Retinal pigment epithelial cell (primary cell): ENCODE measurements at regions not wholly inside any gene's neighbourhood (a gene's known extent, or its start where the extent isn't known, plus 50 kb on each side); places are given as distances from the start of the nearest gene placed in this dataset.
"Not testable (repeated sequence)": the region's sequence is repeated elsewhere in the genome, so short reads cannot be mapped to it uniquely, and the experiment has no call there.

ENCODE experiments used
- DNase-seq: peaks from one replicate; pipeline ENCODE4 v3.0.0-alpha.2; 2010; ENCODE audit warnings: low read depth
- H3K4me3 ChIP-seq: 2 replicates; pipeline ENCODE4 v1.5.1; 2011; ENCODE audit warnings: mild to moderate bottlenecking, low read length, control low read depth, moderate library complexity
- CTCF ChIP-seq: conservative IDR thresholded peaks from 2 replicates; pipeline ENCODE4 v1.5.1; 2011; ENCODE audit warnings: low read depth, low read length, control low read depth, inconsistent platforms

DNA sequence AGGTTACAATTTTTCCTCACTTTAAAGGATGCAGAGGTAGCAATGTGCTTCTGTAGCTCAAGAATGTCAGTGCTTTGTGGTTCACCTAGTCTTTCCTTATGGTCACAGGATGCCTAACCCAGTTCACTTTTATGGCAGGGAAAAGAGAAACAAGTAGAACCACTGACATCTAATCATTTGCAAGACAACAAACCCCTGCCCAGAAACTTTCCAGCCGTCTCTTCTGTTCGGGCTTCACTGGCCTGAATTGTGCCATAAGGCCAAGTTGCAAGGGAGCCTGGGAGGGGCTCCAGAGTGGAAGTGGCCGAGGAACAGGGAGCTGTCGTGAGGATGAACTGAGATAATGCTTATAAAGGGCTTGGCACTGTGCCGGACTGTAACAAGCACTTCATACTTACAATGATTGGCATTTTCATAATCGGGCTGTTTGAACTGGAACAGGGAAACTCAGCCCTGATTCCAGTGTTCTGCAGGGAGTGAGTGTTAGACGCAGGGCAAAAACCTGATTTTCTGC, 212.6 kb downstream of the BCAS1 start:
- no peak overlapping the region for H3K4me3 ChIP-seq
- DNase-seq: no peak
- no peak for TF ChIP-seq CTCF

DNA sequence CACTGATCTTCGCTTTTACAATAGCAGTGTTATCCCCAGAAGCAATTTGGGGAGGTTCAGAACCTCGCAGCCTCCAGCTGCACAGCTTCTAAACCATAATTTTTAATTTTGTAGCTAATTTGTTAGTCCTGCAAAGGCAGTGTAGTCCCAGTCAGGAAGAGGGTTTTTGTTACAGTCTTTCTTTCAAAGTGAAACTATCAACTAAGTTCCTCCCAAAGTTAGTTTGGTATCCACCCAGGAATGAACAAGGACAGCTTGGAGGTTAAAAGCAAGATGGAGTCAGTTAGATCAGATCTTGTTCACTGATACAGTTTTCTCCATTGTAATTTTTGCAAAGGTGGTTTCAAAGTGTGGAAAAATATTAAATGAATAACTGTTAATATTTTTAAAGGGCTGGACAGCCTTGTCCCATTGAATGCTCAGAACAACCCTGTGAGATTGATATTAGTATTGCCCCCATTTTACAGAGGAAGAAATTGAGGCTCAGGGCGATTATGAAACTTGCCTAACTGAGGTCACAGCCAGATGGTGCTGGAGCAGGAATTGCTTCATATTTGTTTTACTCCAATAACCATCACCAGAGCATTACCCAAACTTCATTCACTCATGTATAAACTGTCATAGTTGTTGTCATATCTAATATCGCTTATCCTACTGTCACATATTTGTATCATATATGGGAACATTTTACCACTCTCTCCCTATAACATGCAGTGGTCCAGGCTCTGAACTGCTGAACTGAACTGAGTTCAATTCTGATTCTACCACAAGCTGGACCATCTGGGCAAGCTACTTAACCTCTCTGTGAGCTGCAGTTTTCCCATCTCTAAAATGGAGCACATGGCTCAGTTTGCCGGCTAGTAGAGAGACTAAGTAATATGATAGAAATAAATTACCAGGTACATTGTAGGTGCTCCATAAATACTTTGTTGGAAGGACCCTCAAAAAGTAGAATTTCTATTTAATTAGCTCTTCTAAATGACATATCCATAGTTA, 213.8 kb downstream of the BCAS1 start:
- H3K4me3 ChIP-seq: no peak overlapping the region
- no peak for TF ChIP-seq CTCF
- DNase-seq: no peak

GRCh38 chr20:53855733-53856132, 214.7 kb downstream of the BCAS1 start:
- no peak for TF ChIP-seq CTCF
- DNase-seq: no peak
- no peak overlapping the region for H3K4me3 ChIP-seq

DNA sequence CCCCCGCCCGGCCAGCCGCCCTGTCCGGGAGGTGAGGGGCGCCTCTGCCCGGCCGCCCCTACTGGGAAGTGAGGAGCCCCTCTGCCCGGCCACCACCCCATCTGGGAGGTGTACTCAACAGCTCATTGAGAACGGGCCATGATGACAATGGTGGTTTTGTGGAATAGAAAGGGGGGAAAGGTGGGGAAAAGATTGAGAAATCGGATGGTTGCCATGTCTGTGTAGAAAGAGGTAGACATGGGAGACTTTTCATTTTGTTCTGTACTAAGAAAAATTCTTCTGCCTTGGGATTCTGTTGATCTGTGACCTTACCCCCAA, 215.8 kb downstream of the BCAS1 start:
- DNase-seq, H3K4me3 ChIP-seq: not testable (repeated sequence)

- DNase-seq: no peak
- H3K4me3 ChIP-seq: no peak overlapping the region
- TF ChIP-seq CTCF: no peak
Observed at GRCh38 chr20:53853111-53853713, 217.2 kb downstream of the BCAS1 start.

- no peak for TF ChIP-seq CTCF
- DNase-seq: no peak
- H3K4me3 ChIP-seq: no peak overlapping the region
Observed at GRCh38 chr20:53852691-53853090, 217.7 kb downstream of the BCAS1 start.

DNA sequence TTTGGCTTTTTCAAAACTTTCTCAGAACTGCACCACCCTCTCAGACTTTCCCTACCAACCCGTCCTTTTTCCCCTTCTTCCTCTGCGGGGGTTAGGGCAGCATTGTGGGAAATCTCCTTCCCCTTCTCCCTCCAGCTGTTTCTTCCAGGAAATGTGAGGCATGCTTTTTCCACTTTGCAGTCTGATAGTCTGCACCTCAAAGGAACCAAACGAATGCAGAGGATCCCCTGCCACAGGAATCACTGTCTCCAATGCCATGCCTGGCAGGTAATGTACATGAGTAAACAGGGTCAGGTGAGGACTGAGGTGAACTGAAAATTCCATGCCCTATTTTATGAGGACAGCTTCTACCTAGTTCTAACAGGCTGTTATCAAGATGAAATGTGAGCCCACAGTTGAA, 218.4 kb downstream of the BCAS1 start:
- no peak for TF ChIP-seq CTCF
- no peak overlapping the region for H3K4me3 ChIP-seq
- no peak for DNase-seq
